SK-N-SH treated with all-trans-retinoic acid at 6 μM for 48 hours (cell line): ENCODE measurements at regions not wholly inside any gene's neighbourhood (a gene's known extent, or its start where the extent isn't known, plus 50 kb on each side); places are given as distances from the start of the nearest gene placed in this dataset.

Experiments used
- ATAC-seq: fragments of 200-7000 bp; cut with Tn5 transposase; 3 replicates; pipeline ENCODE4 v1.9.1; 2020; ENCODE audit warnings: mild to moderate bottlenecking, moderate library complexity
- ARNTL ChIP-seq: fragments of 450-650 bp; formaldehyde crosslinking; IDR thresholded peaks from 2 replicates; pipeline ENCODE4 v1.5.0; 2020; ENCODE audit warnings: low read depth, mild to moderate bottlenecking, moderate library complexity, borderline replicate concordance
- BACH2 ChIP-seq: fragments of 250-450 bp; sonication (Bioruptor Pico); IDR thresholded peaks from 2 replicates; pipeline ENCODE4 v1.9.0; 2021; ENCODE audit warnings: mild to moderate bottlenecking, borderline replicate concordance
- CREB5 ChIP-seq: fragments of 250-450 bp; sonication (Bioruptor Pico); IDR thresholded peaks from 2 replicates; pipeline ENCODE4 v1.5.1; 2020; ENCODE audit warnings: low read depth, mild to moderate bottlenecking, moderate library complexity
- CSDC2 ChIP-seq: fragments of 250-450 bp; sonication (Bioruptor Pico); IDR thresholded peaks from 2 replicates; pipeline ENCODE4 v1.5.0; 2020; ENCODE audit warnings: mild to moderate bottlenecking, moderate library complexity
- CSRNP3 ChIP-seq: fragments of 250-450 bp; sonication (Bioruptor Pico); IDR thresholded peaks from 2 replicates; pipeline ENCODE4 v1.5.1; 2021; ENCODE audit warnings: mild to moderate bottlenecking, moderate library complexity
- ESRRG ChIP-seq: fragments of 250-450 bp; sonication (Bioruptor Pico); IDR thresholded peaks from 2 replicates; pipeline ENCODE4 v1.6.1; 2021; ENCODE audit warnings: mild to moderate bottlenecking
- GLIS3 ChIP-seq: fragments of 250-450 bp; sonication (Bioruptor Pico); IDR thresholded peaks from 2 replicates; pipeline ENCODE4 v1.5.0; 2020; ENCODE audit warnings: mild to moderate bottlenecking, moderate library complexity
- ISL1 ChIP-seq: fragments of 250-450 bp; sonication (Bioruptor Pico); IDR thresholded peaks from 2 replicates; pipeline ENCODE4 v2.1.2; 2022; ENCODE audit warnings: mild to moderate bottlenecking, moderate library complexity
- OSR1 ChIP-seq: fragments of 250-450 bp; sonication (Bioruptor Pico); IDR thresholded peaks from 2 replicates; pipeline ENCODE4 v1.8.0; 2022; ENCODE audit warnings: moderate library complexity, mild to moderate bottlenecking, inconsistent platforms
- PATZ1 ChIP-seq: fragments of 250-450 bp; sonication (Bioruptor Pico); IDR thresholded peaks from 2 replicates; pipeline ENCODE4 v1.8.0; 2020; ENCODE audit warnings: mild to moderate bottlenecking, moderate library complexity, borderline replicate concordance
- POU6F1 ChIP-seq: fragments of 250-450 bp; sonication (Bioruptor Pico); IDR thresholded peaks from 2 replicates; pipeline ENCODE4 v1.8.0; 2021; ENCODE audit warnings: low read depth, mild to moderate bottlenecking, moderate library complexity, borderline replicate concordance
- RARB ChIP-seq: fragments of 250-450 bp; sonication (Bioruptor Pico); IDR thresholded peaks from 2 replicates; pipeline ENCODE4 v1.8.0; 2021; ENCODE audit warnings: mild to moderate bottlenecking, moderate library complexity
- SNAI2 ChIP-seq: fragments of 250-450 bp; sonication (Bioruptor Pico); IDR thresholded peaks from 2 replicates; pipeline ENCODE4 v1.5.0; 2020; ENCODE audit warnings: mild to moderate bottlenecking, moderate library complexity
- TCF4 ChIP-seq: fragments of 250-450 bp; sonication (Bioruptor Pico); IDR thresholded peaks from 2 replicates; pipeline ENCODE4 v1.8.0; 2021; ENCODE audit warnings: mild to moderate bottlenecking, moderate library complexity, borderline replicate concordance
- TOX ChIP-seq: fragments of 250-450 bp; sonication (Bioruptor Pico); IDR thresholded peaks from 2 replicates; pipeline ENCODE4 v1.8.0; 2021; ENCODE audit warnings: mild to moderate bottlenecking, moderate library complexity, borderline replicate concordance
- TSHZ2 ChIP-seq: fragments of 250-450 bp; sonication (Bioruptor Pico); IDR thresholded peaks from 2 replicates; pipeline ENCODE4 v1.5.0; 2020; ENCODE audit warnings: mild to moderate bottlenecking, moderate library complexity
- ZC3H10 ChIP-seq: fragments of 250-450 bp; sonication (Bioruptor Pico); IDR thresholded peaks from 2 replicates; pipeline ENCODE4 v1.5.1; 2021; ENCODE audit warnings: mild to moderate bottlenecking, moderate library complexity
- ZNF565 ChIP-seq: fragments of 450-650 bp; formaldehyde crosslinking; conservative IDR thresholded peaks from 2 replicates; pipeline ENCODE4 v1.5.0; 2020; ENCODE audit warnings: low read depth, mild to moderate bottlenecking, moderate library complexity
- ZNF70 ChIP-seq: fragments of 450-650 bp; formaldehyde crosslinking; IDR thresholded peaks from 2 replicates; pipeline ENCODE4 v1.5.0; 2020; ENCODE audit warnings: mild to moderate bottlenecking, moderate library complexity

- TF ChIP-seq TSHZ2 (CRISPR knock-in tag) (no peak), TOX (CRISPR knock-in tag) (no peak), RARB (CRISPR knock-in tag) (no peak), OSR1 (CRISPR knock-in tag) (no peak), GLIS3 (no peak), CSDC2 (CRISPR knock-in tag) (no peak), ARNTL (no peak)
These were observed 175.1 kb downstream of the FAT3 start (continued) for GRCh38 chr11:92399705-92400104.

- no peak for ATAC-seq
- no peak for TF ChIP-seq ZC3H10 (CRISPR knock-in tag)
- TF ChIP-seq CREB5 (CRISPR knock-in tag): no peak
- TF ChIP-seq ZNF70 (CRISPR knock-in tag): no peak
- TF ChIP-seq ZNF565 (CRISPR knock-in tag): no peak
- no peak for TF ChIP-seq OSR1 (CRISPR knock-in tag)
- TF ChIP-seq TCF4: no peak
- TF ChIP-seq TSHZ2 (CRISPR knock-in tag): no peak
These were observed 176.9 kb downstream of the FAT3 start for GRCh38 chr11:92401520-92401919.

GRCh38 chr11:92406472-92406871, 181.9 kb downstream of the FAT3 start:
- TF ChIP-seq POU6F1 (CRISPR knock-in tag): no peak
- no peak for TF ChIP-seq TSHZ2 (CRISPR knock-in tag)
- no peak for TF ChIP-seq ZC3H10 (CRISPR knock-in tag)
- no peak for TF ChIP-seq TCF4
- TF ChIP-seq PATZ1: no peak
- no peak for TF ChIP-seq CSRNP3 (CRISPR knock-in tag)
- no peak for TF ChIP-seq BACH2 (CRISPR knock-in tag)
- no peak for TF ChIP-seq OSR1 (CRISPR knock-in tag)
- no peak for TF ChIP-seq GLIS3
- TF ChIP-seq CREB5 (CRISPR knock-in tag): no peak
- no peak for TF ChIP-seq ISL1
- TF ChIP-seq ESRRG (CRISPR knock-in tag): no peak
- TF ChIP-seq SNAI2 (CRISPR knock-in tag): no peak
- no peak for ATAC-seq
